Thyroid gland (tissue), 4 donors: ENCODE measurements at regions not wholly inside any gene's neighbourhood (a gene's known extent, or its start where the extent isn't known, plus 50 kb on each side); places are given as distances from the start of the nearest gene placed in this dataset.
A peak's percentile ranks its signal among the peaks of the same experiment; 100 is the strongest.

Experiments used
- DNase-seq, 2 donors: peaks; one replicate each; pipeline ENCODE4 v3.0.0-alpha.2; 2019
- H3K27ac ChIP-seq, 3 donors: fragments of 200-600 bp; sonication (generic); 1 replicate in 2 of 3; 2 replicates in 1 of 3; pipeline ENCODE4 v1.5.1; 2016 to 2019; ENCODE audit warnings: mild to moderate bottlenecking in 1 of 3, moderate library complexity in 1 of 3
- H3K27me3 ChIP-seq: fragments of 200-600 bp; sonication (generic); one replicate; pipeline ENCODE4 v1.5.1; 2019
- H3K36me3 ChIP-seq, 2 donors: fragments of 200-600 bp; sonication (generic); one replicate each; pipeline ENCODE4 v1.5.1; 2016 to 2019
- H3K4me1 ChIP-seq, 2 donors: fragments of 200-600 bp; sonication (generic); one replicate each; pipeline ENCODE4 v1.5.1; 2017 to 2019
- H3K4me3 ChIP-seq, 3 donors: fragments of 200-600 bp; sonication (generic); replicated peaks in 1 of 3; 1 replicate in 2 of 3; 2 replicates in 1 of 3; pipeline ENCODE4 v1.5.1; 2016; ENCODE audit warnings: mild to moderate bottlenecking in 1 of 3
- H3K9me3 ChIP-seq: fragments of 200-600 bp; sonication (generic); one replicate; pipeline ENCODE4 v1.5.1; 2017
- POLR2A ChIP-seq, 2 donors: fragments of 450-650 bp; IDR thresholded peaks; one replicate each; pipeline ENCODE4 v1.6.1; 2017; ENCODE audit warnings: antibody characterized with exemption in 2 of 2, mild to moderate bottlenecking in 2 of 2, moderate library complexity in 1 of 2
- WGBS, 2 donors: methylation state at CpG; one replicate each; pipeline ENCODE4 v1.1.5; 2017; 5-methylcytosine and 5-hydroxymethylcytosine counted together
- intact Hi-C: fragments of 100-400 bp; cut with DNase I; formaldehyde crosslinking; loops from one replicate; pipeline ENCODE4 v1.15.1; 2023
- TF ChIP-seq, protein P1 (sequence below), 6 experiments: fragments of 200-600 bp in 3 of 6; fragments of 450-650 bp in 3 of 6; sonication (generic) in 3 of 6; IDR thresholded peaks; one replicate each; pipeline ENCODE4 v1.5.1; 2016 to 2019; ENCODE audit warnings: antibody characterized with exemption in 6 of 6, mild to moderate bottlenecking in 2 of 6, inconsistent platforms in 1 of 6, moderate library complexity in 1 of 6

DNA sequence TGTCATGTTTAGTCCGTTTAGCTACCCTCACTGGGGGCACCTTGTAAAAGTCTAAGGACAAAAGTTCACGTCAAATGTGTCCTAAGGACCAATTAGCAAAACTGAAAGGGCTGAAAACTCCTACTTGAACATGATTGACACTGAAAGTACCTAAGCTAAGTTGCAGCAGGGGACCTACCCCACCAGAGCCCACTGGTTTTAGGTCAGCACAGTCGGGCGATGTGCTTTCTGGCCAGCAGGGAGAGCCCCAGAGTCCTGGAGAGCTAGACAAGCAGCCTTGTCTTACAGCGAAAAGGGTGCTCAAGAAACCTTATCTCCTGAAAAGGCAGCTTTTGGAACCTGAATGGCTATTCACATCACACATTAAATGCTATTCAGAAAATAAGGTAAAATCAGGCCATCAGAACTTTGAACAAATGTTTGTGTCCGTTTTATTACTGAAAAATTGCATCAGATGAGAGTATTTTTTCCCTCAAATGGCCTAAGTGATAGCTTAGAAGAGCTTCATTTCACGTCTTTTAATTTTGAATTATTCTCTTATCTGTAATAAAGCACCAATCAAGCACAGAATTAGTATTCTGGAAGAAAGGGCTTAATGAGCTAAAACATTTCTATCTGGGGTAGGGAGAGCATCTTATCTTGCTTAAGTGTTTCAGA lies 52.2 kb upstream of the MKI67 start:
- TF ChIP-seq POLR2A (IDR thresholded peaks at IDR 0.05) = no peak
- TF ChIP-seq, protein P1, sequence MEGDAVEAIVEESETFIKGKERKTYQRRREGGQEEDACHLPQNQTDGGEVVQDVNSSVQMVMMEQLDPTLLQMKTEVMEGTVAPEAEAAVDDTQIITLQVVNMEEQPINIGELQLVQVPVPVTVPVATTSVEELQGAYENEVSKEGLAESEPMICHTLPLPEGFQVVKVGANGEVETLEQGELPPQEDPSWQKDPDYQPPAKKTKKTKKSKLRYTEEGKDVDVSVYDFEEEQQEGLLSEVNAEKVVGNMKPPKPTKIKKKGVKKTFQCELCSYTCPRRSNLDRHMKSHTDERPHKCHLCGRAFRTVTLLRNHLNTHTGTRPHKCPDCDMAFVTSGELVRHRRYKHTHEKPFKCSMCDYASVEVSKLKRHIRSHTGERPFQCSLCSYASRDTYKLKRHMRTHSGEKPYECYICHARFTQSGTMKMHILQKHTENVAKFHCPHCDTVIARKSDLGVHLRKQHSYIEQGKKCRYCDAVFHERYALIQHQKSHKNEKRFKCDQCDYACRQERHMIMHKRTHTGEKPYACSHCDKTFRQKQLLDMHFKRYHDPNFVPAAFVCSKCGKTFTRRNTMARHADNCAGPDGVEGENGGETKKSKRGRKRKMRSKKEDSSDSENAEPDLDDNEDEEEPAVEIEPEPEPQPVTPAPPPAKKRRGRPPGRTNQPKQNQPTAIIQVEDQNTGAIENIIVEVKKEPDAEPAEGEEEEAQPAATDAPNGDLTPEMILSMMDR (IDR thresholded peaks at IDR 0.05) = peak in 2 of 6 experiments; percentile 25 to 44
- no peaks in the 10 kb centered on the region for H3K27me3 ChIP-seq
- 44 to 45% methylated on average over 7 of the region's 7 CpGs for WGBS, 2 donors
- H3K27ac ChIP-seq = no peak overlapping the region
- H3K9me3 ChIP-seq = no peaks in the 10 kb centered on the region
- peak; percentile 12 to 29 for DNase-seq
- H3K4me1 ChIP-seq = no peaks in the 10 kb centered on the region
- no peak overlapping the region for H3K4me3 ChIP-seq
- no peaks in the 10 kb centered on the region for H3K36me3 ChIP-seq
- intact Hi-C loops = no loop called here

DNA sequence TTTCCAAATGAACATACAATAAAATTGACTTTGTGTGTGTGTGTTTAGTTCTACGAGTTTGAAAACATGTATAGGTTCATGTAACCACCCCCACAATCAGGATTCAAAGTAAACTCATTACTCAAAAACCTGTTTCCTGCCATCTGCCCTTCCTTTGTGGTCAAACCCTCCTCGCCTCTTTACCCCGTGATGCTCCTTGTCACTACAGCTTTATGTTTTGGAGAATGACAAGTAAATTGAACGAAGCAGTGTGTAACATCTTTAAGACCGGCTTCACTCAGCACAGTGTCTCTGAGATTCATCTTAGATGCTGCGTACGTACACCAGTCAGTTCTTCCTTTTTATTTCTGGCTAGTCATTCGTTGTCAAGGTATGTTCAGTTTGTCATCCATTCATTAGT lies 54.6 kb upstream of the MKI67 start:
- Histone ChIP-seq H3K36me3 (no peaks in the 10 kb centered on the region), H3K27ac (no peak overlapping the region), H3K4me3 (no peak overlapping the region), H3K4me1 (no peaks in the 10 kb centered on the region), H3K9me3 (no peaks in the 10 kb centered on the region), H3K27me3 (no peaks in the 10 kb centered on the region)
- no peak for DNase-seq
- WGBS, 2 donors = 71 to 82% methylated on average over 8 of the region's 8 CpGs
- intact Hi-C loops = no loop called here
- TF ChIP-seq, protein P1 (IDR thresholded peaks at IDR 0.05) = no peak
- TF ChIP-seq POLR2A (IDR thresholded peaks at IDR 0.05) = no peak

- Histone ChIP-seq H3K9me3 (no peaks in the 10 kb centered on the region), H3K4me3 (no peak overlapping the region), H3K27ac (no peak overlapping the region), H3K4me1 (no peaks in the 10 kb centered on the region), H3K27me3 (no peaks in the 10 kb centered on the region), H3K36me3 (no peaks in the 10 kb centered on the region)
- intact Hi-C loops = no loop called here
- WGBS, 2 donors = 54 to 72% methylated on average over 1 of the region's 1 CpG
- DNase-seq = no peak
- TF ChIP-seq POLR2A (IDR thresholded peaks at IDR 0.05) = no peak
- TF ChIP-seq, protein P1 (IDR thresholded peaks at IDR 0.05) = no peak
Observed at GRCh38 chr10:128185627-128186026, 59.4 kb upstream of the MKI67 start.

DNA sequence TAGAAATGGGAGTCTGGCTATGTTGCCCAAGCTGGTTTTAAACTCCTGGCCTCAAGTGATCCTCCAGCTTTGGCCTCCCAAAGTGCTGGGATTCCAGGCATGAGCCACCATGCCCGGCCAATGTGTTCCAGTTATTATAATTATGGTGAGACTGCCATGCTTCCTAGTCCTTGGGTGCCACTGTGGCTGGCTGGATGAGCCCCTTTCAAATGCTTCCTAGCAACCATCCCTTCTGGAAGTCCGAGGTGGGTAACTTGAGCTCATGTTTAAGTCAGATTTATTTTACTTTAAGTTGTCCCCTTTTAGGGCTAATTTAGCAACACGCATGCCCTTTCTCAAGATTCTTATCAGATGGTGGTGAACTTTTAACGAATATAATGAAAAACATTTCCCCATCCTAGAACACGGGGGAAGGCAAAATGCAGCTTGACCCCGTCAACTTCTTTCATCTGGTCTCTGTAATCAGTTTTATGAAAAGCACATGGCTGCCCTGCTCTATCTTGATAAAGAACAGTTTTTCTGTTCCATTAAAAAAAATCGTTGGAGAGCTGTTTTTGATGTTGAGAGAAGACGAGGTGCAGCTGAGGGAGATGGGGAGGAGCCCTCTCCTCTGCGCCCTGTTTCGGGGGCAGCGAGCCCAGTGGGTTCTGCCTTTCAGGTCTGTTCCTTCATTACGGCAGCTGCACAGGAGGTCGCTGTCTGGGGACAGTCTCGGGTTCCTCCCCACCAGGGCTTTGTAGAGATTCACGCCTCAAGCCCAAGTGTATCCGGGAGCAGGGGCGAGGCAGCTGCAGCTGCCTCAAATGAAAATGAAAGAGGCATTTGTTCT lies 61.0 kb upstream of the MKI67 start:
- no peaks in the 10 kb centered on the region for H3K9me3 ChIP-seq
- TF ChIP-seq, protein P1 (IDR thresholded peaks at IDR 0.05) = no peak
- TF ChIP-seq POLR2A (IDR thresholded peaks at IDR 0.05) = no peak
- intact Hi-C loops = no loop called here
- H3K36me3 ChIP-seq = no peaks in the 10 kb centered on the region
- DNase-seq = no peak
- H3K27ac ChIP-seq = no peak overlapping the region
- H3K4me3 ChIP-seq = no peak overlapping the region
- 65 to 74% methylated on average over 17 of the region's 17 CpGs for WGBS, 2 donors
- no peaks in the 10 kb centered on the region for H3K4me1 ChIP-seq
- H3K27me3 ChIP-seq = no peaks in the 10 kb centered on the region

GRCh38 chr10:128187788-128188185 lies 61.6 kb upstream of the MKI67 start:
- WGBS, 2 donors = 49 to 61% methylated on average over 4 of the region's 4 CpGs
- Histone ChIP-seq H3K36me3 (no peaks in the 10 kb centered on the region), H3K4me3 (no peak overlapping the region), H3K27ac (no peak overlapping the region), H3K9me3 (no peaks in the 10 kb centered on the region), H3K4me1 (no peaks in the 10 kb centered on the region), H3K27me3 (no peaks in the 10 kb centered on the region)
- intact Hi-C loops = no loop called here
- TF ChIP-seq, protein P1 (IDR thresholded peaks at IDR 0.05) = no peak
- no peak for TF ChIP-seq POLR2A (IDR thresholded peaks at IDR 0.05)
- no peak for DNase-seq
